NCI-H446 (cell line): ENCODE measurements at regions not wholly inside any gene's neighbourhood (a gene's known extent, or its start where the extent isn't known, plus 50 kb on each side); places are given as distances from the start of the nearest gene placed in this dataset.

ENCODE experiments used
- DNase-seq, 2 experiments: peaks; one replicate each; lab custom pipeline; 2025; lab: John Stamatoyannopoulos, UW

DNA sequence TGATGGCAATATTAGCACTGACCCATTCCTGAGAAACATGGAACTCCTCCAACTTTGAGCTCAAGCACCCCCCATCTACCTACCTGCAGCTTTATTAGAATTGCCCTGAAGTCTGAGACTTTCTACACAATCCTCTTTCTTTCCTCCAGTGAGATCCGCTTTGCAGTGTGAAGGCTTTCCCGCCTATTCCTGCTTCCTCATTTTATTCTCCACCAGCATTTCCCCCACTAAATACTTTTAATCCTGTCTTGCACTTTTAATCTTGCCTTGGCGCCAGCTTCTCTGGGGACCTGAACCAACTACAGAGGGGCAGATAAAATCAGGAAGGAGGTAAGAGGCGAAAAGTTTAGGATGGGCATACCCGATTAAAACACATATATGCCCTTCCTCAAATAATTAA lies 178.1 kb upstream of the PRDM1 start:
- DNase-seq, result no peak

DNA sequence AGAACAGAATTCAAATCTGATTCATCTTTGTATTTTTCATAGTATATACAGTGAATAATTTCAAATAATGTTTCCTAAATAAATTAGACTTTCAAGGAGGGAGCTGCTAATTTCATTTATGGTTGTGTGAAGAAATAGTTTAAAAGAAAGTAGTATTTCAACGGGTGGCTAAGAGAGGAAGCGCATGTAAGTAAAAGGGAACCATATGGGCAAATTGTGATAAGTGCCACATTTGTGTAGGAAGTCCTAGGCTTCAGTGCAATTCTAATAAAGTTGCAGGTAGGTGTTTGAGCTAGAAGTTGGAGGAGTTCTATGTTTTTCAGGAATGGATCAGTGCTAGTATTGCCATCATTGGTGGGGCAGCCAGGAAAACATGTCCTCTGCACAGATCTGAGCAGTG lies 178.8 kb upstream of the PRDM1 start:
- no peak for DNase-seq

DNA sequence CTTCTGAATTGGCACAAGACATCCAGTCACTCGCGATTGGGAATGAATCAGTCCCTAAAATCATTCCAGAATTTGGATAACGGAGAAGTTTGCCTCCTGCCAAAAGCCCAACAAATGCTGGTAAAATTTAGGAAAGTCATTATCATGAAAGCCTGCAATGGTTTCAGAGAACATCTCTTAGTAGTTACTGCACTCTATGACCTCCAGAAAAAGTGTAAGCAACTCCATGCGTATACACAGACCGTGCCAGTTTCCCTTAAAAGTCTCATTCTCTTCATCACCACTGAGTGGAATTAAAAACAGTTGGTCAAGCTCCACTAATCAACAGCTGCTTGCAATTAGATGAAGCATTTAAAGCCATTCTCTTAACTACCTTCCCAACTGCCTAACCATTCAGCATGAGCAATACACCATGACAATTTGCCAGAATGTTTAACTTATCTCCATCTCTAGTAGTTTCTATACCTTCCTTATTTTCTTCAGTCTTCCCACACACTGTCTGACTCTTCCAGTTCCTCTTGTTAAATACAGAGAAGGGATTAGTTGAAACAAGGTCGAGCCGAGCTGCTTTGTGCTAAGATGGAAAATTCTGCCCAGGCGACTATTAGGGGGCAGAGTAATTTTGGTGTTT lies 183.6 kb upstream of the PRDM1 start:
- peak in 1 of 2 experiments; percentile 63 for DNase-seq

DNA sequence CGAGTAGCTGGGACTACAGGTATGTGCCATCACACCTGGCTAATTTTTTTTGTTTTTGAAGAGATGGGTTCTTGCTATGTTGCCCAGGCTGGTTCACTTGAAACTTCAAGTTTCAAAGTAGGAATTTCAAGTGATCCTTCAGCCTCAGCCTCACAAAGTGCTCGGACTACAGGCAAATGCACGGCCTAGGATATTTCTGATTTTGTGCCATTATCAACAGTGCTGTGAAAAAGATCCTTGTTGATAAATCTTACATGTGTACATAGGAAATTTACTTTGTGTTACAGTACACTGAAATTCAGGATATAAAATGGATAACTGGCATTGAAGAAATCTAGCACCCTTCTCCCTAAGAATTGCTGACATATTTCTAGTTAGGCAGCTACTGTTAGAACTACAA lies 184.6 kb upstream of the PRDM1 start:
- no peak for DNase-seq

DNA sequence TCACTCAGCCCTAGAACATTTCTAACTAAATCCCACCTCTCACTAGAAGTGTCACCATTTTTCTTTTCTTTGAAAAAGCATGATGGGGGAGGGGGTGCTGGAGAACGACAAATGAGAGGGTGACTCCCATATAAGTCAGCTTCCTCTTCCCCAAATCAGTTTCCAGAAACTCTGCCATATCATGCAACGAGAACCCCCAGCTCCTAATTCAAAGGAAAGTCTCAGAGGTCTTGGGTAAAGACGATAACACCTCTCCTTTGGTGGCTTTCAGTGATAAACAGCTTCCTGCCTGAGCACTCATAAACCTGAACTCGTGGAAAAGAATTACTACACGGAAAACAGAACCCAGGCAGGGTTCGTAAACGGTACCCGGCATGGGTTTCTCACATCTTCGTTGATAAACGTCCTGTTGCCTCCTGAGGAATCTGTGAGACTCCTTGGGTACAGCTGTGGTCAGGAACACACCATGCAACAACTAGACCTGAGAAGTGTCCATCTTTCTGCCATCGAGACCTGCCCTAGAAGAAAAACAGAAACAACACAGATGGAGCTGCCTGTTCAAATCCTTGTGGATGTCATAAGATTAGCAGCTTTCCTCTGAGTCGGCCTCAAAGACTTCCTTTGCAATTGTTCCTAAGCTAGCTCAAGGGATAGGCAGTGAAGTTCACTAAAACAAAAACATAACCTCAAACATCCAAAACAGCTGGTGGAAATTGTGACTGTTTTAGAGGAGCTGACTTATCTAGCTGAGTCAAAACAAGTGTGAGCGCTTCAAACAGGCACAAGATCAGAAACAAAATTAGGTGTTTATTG lies 185.8 kb upstream of the PRDM1 start:
- no peak for DNase-seq

DNA sequence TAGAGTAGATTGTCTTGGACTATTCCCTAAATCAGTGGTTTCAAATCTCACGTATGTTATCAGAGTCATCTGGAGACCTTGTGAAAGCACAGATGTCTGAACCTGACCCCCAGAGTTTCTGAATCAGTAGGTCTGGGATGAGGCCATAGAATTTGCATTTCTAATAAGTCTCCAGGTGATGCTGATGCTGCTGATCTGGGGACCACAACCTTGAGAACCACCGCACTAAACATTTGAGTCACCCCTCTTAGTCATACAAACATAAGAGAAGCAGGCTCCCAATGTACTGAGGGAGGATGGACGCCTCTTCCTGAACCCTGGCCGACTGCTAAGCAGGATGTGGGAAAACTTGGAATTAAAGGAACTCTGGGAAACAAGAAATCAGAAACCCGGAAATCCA lies 187.8 kb upstream of the PRDM1 start:
- no peak for DNase-seq

DNA sequence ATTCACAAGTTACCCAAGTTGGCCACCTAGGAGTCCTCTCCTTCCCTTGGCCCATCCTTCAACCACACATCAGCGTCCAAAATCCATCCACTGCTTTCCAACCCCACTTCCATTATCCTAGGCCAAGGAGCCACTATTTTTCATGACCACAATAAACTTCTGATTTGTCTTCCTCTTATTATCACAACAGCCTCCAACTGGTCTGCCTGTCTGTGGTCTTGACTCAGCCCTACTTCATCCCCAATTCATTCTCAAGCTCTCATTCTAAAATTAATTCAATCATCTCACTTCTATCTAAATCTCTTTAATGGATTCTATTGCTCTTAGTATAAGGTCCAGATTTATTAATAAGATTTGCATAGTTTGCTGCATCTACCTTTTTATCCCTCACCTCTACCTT lies 189.0 kb upstream of the PRDM1 start:
- DNase-seq, result no peak

DNA sequence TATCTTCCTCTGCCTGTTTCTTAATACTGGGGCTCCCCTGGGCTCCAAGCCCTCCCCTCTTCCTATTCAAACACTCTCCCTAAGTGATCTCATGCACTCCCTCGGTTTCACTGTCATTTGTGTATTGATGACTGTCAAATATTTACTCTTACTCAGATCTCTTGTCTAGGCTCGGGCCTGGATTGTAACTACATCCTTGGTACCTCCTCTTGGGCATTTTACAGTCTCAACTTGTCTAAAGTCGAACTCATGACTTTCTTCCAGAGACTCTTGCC lies 189.4 kb upstream of the PRDM1 start:
- no peak for DNase-seq

DNA sequence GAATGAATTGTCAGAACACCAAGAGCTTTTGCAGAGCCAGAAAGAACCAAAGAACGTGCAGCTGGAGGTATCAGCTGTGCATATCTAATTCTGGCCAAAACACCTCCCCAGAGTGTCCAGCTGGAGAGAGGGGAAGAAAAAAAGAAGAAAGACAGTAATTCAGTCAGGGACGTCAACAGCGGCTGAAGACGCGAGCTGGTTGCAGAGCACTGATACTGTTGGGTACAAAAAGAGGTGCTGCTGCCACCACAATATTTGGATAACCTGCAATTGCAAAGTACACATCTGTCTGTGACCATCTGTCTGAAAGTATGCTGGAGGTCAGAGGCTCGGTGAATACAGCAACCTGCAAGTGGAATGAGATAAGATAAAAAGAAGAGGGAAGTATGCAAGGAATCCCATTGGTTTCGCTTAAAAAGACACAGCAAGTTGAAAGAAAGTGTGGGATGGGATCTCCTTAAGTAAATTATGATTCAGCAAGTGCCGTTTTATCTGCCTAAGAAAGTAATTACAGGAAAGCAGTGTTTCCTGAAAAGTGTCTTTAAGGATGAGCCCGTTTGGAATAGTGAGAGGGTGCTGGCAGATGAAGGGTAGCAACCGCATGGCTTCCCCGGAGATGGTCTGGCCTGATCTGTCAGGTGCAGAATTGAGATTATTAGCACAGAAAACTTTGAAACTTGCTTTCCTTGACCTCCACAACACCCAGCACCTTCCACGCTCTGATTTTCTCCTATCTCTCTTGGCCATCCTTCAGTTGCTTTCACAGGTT lies 189.9 kb upstream of the PRDM1 start:
- no peak for DNase-seq

DNA sequence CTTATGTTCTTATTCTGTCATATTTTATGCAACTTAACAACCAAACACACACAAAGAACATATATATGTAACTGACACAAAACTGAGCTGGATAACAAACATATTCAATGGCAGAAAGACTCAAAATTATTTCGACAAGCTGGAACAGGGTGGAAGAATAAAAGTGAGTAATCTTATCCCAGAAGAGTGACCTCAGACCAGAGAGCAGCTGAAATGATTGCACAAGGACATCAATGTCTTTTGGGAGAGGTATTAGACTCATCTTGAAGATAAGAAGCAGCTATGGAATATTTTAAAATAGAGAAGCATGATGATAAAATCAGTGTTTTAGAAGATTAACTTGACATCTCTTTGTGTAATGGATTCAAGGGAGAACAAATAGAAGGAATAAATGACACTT lies 191.6 kb upstream of the PRDM1 start:
- DNase-seq, result no peak

DNA sequence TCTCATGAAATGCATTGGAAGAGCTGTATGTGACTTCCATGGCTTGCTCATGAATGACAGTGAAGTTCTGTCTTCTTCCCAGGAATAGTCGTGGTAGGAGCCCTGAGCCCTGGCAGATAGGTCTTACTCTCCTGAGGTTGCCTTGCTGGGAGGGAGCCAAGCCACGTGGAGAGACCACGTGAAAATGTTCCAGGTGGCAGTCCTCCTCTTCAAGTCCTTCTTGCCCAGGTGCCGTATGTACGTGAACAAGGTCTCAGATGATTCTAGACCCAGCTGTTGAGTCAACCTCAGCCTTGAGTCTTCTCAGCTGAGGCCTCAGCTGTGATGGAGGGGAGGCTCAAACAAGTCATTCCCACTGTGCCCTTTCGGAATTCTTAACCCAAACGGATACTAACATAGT lies 192.4 kb upstream of the PRDM1 start:
- no peak for DNase-seq

DNA sequence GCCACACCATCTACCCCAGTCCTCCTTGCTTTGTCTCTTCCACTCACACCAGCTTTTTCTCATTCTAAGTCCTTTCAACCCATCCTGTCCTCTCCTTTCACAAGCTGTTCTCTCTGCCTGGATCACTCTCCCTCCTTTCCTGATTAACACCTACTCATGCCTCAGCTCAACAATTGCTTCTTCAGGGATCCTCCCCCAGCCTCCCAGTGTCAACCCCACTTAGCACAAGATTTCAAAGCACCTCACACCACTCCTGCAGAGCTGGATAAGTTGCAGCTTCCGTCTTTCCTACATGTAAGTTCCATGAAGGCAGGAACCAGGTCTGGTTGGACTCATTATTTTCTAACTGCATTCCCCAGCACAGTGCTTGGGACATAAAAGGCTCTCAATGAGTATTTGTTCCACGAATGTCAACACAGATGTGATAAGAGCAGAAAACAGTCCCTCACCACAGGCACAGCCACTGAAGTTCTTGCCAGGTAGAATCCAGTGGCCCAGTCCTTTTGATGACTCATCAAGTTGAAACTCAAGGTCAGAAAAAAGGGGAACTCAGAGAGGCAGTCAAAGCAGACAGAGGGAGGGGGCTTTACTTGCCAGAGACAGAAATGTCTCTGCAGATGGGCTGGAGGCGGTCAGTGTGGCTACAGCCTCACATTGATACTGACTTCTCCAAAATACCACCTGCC lies 193.4 kb upstream of the PRDM1 start:
- DNase-seq, result no peak

DNA sequence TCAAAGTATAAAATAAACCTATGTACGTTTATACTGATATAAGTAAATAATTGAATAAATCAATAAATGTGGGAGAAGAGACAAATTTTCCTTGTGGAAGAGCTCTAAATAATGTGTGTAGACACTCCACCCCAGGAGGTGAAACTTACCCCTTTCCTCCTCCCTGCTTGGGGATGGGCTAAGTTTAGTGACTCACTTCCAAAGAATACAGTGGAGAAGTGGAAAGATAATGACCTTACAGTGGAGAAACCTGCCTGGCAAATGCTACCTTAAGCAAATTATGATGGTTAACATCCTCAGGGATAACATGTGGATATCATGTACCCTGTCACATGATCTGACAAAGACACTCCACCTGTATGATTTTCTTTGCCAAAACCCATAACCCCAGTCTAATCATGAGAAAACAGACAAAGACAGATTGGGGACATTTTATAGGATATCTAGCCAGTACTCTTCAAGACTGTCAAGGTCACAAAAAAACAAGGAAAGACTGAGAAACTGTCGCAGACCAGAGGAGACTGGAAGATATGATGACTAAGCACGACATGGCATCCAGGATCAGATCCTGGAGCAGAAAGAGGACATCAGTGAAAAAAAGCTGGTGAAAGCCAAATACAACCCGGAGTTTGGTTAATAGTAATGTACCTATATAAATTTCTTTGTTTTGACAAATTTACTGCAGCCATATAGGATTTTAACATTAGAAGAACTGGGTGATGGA lies 195.5 kb upstream of the PRDM1 start:
- no peak for DNase-seq

DNA sequence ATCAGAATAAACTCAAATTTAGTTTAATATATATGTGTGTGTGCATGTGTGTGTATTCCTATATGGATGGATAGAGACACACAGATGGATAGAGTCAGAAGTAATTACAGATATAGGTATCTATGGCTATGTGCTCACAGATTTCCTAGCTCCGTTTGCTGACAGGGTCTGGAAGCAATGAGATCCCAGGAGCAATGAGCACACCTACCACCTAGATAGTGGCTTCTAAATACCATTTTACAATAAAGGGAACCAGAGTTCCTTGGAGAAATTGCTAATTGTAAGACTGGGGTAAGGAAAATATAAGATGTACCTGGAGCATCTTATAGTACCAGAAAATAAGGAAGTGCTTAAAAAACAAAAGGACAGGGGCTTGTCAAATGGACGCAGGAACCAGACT lies 196.2 kb upstream of the PRDM1 start:
- DNase-seq, result no peak

DNA sequence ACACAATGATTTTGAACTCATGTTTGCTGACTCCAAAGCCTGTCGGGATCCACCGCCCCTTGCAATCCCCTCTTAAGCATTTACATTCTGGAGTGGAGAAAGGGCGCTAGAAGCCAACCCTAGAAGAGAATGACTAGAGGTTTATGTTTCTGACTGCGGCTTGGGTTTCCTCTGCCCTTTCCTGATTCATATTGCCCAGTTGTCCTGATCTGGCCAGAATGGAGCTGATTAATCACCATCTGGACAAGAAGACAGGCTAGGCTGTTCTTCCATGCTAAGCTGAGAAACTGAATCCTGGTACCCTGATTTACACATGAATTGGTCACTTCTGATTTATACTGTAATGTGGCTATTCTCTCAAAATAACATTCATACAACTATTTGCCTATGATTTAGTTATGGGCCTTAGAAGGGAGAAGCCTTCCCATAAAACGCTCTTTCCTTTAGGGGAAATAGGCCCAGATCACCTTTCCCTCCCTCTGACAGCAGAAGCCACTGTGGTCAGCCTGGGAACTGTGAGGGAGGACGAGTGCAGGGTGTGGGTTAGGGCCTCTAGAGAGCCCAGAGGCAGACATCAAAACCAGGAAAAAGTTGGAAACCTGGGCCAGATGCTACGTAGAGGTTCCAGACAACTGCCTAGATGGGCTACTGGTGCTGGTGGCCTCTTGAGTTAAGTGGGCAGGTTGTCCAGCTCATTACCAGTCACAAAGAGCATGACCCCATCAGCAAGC lies 199.2 kb upstream of the PRDM1 start:
- no peak for DNase-seq

DNA sequence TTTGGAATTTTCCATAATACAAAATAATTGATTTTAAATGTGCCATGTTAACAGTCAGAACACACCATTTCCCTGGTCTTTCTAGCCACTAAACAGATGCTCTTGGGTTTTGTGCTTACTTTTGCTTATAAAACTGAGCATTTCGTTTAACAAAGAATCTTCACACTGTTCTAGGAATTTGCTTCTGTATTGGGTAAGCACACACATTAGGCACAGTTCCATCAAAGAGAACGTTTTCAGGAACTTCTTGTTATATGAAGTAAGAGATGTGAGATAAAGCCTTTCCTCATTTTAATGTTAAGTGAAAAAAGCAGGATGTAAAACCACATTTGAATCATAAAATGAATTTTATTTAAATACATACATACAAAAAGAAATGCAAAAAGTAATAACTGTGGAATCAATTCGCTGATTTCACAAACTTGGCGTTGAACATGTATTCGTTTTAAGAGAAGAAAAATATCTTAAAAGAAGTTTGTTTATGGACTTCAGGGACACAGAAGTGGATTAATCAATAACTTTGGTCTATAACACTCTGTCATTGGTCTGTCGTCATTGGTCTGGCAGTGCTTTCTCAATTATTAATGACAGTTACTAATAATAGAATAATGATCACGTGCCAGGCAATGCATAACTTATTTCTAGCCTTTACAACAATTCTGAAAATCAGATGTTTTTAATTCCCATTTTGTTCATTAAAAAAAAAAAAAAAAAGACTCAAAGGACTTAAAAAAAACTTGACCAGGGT lies 199.9 kb upstream of the PRDM1 start:
- DNase-seq, result no peak

DNA sequence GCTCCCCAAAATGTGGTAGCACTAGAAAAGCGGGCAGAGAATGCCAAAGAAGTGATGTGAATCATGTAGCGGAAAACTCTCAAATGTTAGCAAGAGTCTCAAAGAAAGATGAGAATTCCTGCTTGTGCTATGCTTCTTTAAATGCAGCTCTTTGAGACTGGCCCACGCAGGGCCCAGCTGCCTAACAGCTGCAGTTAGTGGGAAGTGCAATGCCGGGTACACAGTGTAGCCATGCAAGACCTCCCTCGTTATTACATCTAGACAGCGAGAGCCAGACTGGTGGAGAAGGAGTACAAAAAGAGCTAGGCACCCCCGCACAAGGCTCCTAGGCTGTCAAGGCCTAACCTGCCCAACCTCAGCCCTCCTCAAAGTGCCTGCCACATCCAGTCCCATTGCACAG lies 201.7 kb upstream of the PRDM1 start:
- DNase-seq, result no peak

DNA sequence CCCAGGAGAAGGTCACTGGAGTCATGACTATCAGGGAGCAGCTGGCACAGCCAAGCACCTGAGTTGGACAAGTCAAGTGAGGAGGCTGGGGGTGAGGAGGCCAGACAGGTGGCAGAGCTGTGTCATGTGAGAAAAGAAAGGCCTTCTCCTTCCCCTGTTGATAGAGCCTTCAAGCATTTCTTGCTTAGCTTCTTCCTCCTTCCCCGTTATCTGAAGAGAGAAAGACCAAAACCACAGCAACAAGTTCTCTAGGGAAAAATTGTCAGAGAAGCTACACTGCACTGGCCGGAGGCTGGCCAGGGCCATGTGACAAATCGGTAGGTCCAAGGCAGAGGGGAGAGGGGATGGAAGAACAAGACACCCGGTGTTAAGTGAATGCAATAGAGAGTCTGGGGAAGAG lies 202.1 kb upstream of the PRDM1 start:
- DNase-seq, result no peak

DNA sequence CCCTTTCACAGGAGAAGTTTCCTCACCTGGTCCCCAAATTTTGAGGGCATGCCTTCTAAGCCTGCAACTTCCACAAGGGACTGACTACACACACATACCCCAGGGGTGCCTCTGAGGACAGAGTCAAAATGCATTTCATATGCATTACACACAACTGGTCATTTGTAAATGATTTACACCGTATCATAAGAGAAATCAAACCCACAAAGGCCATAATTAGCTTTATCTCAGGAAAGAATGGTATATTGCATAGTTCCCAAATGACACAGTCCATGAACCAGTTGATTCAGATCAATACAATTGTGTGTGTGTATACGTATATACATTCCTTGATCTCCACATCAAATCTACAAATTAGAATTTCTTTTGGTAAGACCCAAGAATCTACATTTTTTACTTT lies 203.3 kb upstream of the PRDM1 start:
- no peak for DNase-seq

DNA sequence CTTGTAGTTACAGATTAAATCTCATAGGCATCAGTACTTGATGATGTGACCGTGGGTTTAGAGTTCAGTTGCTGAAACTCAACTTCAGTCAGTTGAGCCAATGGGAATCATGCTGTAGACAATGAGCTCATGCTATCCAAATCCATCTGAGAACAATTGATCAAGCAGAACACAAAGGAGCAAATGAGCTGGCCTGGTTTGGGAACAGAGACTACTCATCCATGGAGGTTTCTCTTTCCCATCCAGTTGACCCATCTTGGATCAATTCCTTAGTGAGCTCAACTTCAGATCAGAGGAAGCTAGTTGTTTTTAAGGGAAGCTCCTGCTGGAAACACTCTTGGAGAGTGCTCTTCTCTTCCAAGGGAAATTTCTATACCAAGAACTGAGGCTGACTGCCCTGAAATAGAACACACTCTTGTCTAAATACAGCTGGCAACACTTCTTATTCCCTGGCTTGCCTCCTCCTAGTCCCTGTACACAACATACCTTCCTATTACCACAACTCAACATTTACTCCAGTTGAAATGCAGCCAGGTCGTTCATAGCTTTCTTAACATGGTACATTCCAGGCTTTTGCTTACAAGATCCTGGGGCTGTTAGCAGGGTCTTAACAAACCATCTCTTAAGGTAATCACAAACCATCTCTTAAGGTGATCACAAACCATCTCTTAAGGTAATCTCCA lies 203.9 kb upstream of the PRDM1 start:
- no peak for DNase-seq
